ENCODE measurements at regions not wholly inside any gene's neighbourhood (a gene's known extent, or its start where the extent isn't known, plus 50 kb on each side); places are given as distances from the start of the nearest gene placed in this dataset.
"Not testable (repeated sequence)": the region's sequence is repeated elsewhere in the genome, so short reads cannot be mapped to it uniquely, and the experiment has no call there.

DNA sequence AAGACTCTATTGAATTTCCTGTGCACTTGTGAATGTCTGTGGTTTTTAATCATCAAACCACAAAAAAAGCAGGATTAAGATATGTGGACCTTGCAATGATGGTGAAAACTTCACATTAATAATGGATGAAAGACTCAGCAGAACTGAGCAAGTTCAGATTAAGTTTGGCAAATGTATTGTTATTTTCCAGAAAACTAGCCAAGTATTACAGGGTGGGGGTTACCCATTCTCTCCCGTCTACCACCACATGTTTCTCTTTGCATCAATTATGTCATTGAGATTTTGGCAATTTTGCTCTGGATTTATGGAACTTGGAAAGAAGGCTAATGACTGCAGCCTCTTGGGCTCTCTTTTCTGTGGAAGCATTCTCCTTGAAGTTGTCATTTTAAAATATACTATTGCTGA lies 577.1 kb downstream of the ANKRD50 start:
- no peak for DNase-seq

DNA sequence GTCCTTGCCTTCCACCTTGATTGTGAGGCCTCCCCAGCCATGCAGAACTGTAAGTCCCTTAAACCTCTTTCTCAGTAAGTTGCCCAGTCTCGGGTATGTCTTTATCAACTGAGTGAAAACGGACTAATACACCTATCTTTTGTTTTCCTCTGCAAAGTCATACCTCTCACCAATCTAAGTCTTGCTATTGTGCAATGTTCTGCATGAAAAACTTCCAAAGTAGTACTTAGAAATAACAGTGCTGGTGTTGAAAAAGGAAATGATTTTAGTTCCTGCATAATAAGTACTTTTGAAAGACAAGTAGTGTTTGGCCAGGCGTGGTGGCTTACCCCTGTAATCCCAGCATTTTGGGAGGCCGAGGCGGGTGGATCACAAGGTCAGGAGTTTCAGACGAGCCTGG lies 573.5 kb downstream of the ANKRD50 start:
- DNase-seq: no peak

DNA sequence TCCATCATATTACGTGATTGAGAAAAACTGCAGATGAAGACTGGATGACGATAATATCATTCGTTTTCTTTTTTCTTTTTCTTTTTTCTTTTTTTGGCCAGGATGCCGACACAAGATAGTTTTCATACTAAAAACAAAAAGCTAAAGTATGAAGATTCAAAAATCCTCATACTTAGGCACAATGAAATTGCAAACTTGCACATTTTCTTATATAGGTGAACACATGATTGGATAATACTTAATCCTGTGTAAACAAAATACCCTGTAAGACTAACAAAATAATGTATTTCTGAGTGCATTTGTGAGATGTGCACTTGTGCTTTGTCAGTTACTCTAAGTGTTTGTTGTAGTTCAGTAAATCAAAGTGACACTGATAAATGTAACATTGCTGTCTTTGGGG lies 568.9 kb downstream of the ANKRD50 start:
- no peak for DNase-seq

DNA sequence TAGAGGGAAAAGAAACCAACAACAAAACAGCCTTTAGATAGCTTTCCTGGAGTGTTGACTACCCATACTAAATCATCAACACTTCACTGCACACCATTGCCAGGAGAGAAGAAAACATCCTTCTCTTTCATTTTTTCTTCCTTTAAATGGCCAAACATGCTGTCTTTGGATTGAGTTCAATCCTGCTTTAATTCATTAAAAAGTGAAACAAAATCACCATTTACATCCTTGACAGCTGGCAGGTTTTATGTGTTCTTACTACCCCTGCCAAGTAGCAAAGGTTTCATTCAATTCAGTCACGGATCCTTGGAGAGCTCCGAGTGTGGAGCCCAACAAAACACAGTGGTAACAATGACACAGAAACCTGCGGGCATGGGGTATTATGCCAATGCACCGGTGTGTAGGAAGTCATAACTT lies 568.3 kb downstream of the ANKRD50 start:
- no peak for DNase-seq

DNA sequence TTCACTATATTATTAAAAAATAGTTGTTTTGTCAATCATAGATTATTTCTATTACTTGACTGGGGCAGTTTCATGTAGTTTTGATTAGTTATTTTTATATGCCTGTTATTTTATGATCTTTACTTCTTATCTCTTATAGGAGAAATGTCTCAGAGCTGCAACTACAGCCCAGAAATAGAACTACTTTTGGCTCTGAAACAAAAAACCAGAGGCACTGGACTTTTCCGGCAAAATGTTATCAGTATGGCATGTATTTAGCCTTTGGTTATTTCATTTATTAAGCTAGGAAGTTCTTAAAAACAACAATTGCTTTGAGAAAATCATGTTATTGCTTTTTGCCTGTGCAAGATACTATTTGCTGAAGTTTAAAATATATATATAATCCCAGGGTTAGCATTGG lies 566.5 kb downstream of the ANKRD50 start:
- no peak for DNase-seq

DNA sequence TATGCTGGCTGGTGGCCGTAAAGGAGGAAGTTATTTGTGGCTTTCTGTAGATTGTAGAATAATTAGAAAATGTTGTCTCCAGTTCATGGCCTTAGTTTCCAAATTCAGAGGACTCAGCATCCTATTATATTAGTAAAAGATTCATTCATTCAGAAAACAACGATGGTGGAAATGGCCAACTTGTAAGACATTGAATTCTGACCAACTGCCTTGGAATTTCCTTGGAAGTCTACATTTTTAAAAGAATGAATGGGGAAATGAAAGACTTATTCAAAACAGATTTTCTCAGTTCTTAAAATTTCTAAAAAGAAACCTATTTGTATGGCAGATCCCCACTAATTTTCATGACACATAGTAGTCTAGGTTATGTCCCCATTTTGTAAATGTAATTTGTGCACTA lies 561.5 kb downstream of the ANKRD50 start:
- no peak for DNase-seq

DNA sequence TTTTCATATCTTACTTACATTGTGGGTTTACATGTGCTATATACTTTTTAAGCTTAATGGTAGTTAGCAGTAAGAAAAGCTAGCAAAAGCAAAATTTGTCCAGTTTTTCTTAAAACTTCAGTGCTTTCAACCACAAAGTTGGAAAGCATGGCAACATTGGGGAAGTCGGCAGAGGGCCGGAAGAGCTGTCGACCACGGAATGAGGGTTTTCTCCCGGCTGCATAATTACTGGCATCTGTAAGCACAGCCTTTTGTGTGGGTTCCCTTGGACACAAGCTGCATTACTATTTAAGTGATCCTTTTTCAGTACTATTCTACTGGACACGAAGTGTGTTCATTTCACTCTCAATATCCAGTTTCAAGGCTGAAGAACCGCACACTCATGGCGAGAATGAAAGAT lies 560.4 kb downstream of the ANKRD50 start:
- no peak for DNase-seq

DNA sequence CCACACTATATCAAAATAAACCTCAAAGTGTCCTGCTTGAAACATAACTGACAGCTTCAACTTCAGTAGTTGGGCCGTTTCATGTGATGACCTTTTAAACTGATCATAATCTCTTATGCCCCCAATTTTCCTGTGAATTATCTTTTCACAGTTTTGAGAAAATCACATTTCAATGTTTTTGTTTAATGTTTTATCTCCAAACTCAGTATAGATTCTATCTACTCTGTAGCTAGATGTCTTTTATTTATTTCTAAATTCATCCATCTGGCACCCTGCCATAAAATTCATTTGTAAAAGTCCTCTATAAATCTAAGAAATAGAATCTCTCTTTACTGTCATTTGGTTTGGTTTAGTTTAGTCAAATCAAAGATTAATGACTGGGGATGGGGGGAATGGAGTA lies 557.3 kb downstream of the ANKRD50 start:
- no peak for DNase-seq

DNA sequence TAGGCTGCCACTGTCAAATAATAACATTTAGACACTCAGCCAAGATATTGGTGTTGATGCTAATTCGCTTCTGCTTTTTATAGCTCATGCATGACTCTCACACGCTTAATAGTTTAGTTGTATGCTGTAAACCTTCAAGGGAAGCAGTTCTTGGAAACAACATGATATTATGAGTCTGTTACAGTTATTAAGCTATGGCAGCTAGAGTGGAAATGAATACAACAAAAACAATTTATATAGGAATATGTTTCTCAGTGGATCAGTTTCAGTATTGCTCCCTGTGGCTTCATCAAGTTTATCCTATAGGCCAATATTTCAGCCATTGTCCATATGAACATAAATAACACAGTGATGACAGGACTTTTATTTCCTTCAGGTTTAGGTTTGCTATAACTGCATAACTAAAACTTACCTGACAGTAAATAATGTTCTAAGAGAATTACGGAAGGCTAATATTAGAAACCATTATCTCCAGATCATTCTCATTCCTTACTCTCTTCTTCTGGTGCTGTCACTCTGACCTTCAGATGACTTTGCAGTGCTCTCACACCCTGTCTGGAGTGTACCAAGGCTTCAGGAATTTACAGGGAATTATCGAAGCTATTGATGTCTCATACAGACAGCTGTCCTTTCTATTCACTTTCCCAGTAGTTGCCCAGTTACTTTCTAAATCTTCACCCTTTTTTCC lies 555.0 kb downstream of the ANKRD50 start:
- DNase-seq: no peak

DNA sequence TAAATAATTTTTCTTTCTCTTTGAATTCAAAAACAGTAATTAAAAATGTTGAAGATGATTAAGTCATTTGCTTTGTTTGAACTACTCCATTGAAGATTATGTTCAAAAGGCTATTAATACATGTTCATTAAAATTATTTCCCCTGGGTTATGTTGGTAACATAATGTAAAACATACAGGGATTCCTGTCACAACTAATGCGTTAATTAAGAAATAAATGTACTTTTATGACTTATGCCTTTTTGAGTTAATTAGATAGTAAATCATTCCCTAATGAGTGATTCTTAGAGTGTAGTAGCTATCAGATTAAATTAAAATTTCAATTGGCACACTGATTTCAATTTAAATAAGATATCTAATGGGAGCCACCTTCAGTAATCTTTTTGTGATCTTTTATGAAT lies 549.1 kb downstream of the ANKRD50 start:
- no peak for DNase-seq

DNA sequence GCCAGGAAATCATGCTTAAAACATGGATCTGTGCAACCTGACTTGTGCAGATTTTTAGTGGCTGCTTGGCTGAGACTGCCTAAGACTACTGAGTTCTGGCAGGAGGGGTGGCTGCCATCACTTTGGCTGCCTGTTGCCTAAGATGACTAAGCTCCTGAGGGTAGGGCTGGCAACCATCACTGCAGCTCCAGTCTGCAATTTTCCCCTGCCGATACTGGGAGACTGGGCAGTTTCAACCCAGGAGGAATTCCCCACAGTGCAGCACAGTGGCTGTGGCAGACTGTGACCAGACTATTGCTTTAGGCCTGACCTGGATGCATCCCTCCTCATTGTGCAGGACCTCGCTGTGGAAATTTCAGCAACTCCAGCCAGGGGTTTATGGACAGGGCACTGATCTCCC lies 544.9 kb downstream of the ANKRD50 start:
- no peak for DNase-seq

DNA sequence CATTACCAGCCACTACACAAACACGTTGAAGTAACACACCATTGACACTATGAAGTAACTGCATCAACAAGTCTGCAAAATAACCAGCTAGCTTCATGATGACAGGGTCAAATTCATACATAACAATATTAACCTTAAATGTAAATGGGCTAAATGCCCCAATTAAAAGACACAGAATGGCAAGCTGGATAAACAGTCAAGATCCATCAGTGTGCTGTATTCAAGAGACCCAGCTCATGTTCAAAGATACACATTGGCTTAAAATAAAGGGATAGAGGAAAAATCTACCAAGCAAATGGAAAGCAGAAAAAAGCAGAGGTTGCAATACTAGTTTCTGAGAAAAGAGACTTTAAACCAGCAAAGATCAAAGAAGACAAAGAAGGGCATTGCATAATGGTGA lies 543.0 kb downstream of the ANKRD50 start:
- not testable (repeated sequence) for DNase-seq

DNA sequence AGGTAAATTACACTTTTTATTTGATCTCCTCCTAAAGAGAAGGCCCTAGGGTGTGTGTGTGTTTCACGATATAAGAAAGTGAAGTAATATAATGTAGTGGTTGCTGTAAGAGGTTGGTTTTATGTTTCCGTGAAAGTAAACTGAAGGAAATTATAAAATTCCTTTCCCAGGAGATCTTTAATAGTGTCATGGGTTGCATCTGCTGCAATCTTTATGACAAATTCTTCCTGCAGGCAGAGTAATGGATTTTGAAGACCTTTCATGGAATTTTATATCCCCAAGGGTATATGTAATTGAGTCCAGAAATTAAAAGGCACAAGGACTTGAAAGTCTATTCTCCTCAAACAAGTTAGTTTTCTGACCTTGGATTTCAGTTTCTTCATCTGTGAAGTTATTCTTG lies 538.6 kb downstream of the ANKRD50 start:
- no peak for DNase-seq

DNA sequence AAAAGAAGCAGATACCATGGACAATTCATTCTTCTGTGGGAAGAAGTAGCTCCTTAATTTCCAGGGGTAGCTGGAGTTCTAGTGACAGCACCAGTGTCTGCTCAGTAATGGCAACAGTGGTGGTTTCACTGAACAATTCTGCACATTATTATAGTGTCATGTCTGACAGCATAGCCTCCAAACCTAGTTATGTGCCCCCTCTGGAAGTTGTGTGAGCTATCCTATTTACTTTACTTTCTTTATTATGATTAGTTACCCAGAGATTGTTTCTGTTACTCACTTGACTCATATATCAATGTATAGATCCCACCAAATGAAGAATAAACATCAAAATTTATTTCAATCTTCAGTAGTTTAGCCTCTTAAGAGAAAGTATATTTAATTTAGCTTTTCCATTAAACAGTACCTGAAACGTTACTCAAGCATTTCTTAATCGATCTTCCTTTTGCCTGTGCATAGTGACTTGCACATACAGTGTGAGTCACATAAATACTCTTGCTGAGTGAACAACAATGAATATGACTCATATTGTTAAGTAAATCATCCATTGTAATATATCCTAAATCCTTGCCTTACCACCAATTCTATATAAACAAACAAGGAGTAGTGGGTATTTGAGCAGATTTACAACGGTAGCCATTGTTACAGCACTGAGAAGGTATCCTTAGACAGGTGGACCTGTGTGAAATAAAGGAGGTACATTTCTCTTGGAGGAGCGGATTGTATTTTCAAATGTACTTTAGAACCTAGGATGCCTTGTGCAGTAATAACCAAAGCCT lies 534.7 kb downstream of the ANKRD50 start:
- no peak for DNase-seq

DNA sequence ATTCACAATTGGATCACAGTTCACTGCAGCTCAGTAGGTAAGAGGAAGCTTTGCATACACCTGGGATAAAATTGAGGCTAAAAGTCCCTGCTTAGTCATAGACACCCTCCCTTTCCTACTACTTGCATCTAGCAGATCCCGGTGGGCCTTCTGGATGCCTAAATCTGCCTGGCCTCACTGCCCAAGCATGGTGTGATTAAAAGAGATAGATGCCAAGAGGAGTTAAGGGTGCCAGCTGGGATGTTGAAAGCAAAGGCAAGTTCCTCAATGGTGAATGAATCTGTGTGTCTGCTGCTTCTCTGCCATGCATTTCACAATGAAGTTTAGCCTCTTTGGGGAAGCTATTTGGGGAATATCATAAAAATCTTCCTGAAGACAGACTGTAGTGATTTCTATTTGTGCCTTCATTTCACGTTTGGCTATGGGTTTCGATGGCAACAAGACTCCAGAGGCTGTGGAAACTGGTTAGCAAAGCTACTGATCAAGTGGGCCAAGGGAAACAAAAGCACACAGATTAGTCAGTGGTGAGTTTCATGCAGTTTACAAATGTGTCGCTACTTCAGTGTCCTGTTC lies 534.0 kb downstream of the ANKRD50 start:
- no peak for DNase-seq

DNA sequence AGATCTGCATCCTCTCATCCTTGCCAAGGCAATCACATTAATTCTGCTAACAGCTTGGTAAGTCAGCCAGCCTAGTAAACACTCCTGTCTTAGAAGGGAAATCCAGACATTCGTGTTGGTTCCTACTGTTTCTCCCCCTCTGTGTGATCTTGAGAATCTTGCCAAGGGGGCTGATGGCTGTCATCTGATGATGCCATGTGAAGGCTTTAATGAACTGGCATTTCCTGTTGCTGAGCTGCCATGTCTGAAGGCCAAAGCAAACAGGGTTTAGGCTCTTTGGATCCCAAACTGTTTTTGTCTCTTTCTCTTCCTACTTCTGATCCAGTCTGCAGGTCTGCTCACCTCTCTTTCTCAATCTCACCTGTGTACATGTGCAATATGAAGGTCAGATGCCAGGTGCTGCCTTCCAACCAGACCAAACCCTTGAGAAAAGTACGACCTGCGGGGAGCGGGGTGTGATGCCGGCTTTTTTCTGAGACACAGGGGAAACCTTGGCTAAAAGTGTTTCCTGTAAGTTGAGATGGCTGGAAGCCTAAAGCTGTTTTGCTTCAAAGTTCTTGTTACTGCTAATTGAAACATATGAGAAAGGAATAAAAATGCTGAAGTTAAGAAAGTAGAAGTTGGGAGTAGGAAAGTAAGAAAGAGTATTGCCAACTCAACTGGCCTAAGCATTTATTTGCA lies 532.9 kb downstream of the ANKRD50 start:
- DNase-seq: no peak

DNA sequence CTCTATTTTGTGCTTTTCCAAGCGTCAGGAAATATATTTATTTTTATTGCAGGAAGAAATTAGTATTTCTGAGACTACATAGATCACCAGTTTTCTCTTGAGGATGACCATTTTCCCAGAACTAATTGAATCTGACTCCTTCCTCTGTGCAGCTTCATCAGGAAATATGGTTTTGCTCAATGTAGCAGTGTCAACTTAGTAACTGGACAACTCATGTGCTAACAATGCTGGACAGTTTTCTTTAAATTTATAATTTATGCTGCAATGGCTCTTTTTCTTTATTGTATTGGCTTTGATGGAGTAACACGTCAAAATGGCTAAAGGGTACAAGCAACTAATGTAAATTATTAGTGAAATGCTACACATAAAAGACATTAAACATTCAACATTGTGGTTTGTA lies 531.5 kb downstream of the ANKRD50 start:
- no peak for DNase-seq

DNA sequence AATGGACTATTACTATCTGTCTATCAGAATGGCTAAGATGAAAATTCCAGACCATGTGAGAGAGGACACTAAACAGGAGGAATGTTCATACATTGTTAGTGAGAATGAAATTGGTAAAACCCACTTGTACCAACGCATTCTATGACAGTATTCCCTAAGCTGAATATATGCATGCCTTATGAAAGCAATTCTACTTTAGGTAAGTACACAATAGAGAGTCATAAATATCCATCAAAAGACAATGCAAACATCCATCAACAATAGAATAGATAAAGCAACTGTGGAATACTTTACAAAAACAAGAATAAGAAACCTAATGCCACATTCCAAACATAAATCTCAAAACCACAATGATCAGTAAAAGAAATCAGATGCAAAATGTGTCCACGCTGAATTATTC lies 529.3 kb downstream of the ANKRD50 start:
- no peak for DNase-seq

DNA sequence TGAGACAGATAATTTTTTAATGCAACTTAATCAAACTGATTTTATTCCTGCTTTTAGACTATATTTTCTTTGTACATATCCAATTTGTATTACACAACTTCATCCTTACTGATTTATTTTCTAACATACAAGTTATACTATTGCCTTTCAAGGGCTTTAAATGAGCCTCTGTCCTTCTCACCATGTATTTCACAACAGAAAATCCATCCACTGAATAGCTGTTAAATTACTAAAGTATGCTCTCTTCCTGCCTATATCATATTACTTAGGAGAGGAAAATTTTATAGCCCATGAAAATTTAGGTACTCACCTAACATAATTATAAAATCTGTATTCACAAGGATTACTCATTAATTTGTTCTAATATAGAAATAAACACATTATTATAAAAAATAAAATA lies 528.6 kb downstream of the ANKRD50 start:
- DNase-seq: no peak

DNA sequence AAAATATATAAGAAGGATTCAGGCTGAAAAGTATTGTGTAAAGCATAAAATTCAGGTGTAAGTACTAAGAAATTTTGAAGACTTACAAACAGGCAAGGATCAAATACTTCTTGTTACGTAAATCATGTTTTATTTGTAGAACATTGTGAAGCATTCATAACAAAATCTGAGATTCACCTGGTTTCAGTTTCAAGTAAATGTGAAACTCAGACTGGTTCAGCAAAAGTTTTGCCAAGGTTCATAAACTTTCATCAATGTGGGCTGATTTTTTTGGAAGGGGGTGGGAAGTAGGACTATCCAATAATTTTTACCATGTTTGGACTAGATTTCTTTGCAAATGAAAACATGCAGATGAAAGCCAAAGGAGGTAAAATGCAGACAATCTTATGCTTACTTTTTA lies 527.7 kb downstream of the ANKRD50 start:
- DNase-seq: no peak

DNA sequence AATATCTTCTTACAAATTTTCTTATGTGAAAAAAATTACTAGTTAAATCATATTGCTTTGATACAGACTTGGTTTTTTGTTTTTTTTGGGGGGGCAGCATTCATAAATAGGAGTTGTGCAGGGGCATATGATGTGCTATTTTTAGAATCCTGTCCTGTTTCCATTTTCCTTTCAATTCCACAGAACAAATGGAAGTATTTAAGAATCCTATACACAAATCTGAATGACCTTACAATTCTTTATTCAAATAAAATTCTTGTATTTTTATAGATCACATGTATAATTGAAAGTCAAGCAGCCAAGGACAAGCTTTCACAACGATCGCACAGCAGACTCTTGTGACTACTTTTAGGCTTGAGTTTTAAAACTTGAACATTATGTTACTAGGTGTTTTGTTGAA lies 523.9 kb downstream of the ANKRD50 start:
- no peak for DNase-seq

DNA sequence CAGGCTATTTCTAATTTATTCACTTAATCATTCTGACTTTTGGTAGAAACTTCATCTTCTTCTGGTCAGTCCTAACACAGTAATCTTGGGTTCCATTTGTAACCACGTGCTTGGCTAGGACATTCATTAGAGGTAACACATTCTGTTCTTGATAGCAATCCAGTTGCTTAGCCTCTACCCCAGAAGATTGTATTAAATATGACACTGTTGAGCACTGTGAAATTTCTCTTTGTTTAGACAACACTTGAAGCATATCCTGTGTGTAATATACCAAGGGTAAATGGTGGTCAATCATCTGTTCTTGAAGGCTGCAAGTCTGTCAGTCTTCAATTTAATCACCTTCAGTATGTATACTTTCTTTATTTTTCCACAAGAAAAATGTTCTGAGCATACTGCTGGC lies 523.0 kb downstream of the ANKRD50 start:
- no peak for DNase-seq

DNA sequence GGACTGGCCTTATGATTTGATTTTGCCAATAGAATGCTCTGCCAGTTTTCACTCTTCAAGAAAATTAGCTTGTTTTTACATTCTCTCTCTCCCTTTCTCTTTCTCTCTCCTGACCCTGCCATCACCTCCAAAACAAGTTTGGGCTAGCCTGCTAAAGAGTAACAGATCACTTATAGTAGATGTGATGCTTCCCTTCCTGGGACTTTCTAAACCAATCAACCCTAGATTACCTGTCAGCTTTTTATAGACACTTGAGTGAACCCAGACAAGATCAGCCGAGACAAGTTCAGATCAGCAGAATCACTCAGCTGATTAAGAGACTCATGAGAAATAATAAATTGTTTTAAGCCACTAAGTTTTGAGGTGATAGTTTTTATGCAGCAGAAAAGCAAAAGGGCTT lies 521.2 kb downstream of the ANKRD50 start:
- no peak for DNase-seq

DNA sequence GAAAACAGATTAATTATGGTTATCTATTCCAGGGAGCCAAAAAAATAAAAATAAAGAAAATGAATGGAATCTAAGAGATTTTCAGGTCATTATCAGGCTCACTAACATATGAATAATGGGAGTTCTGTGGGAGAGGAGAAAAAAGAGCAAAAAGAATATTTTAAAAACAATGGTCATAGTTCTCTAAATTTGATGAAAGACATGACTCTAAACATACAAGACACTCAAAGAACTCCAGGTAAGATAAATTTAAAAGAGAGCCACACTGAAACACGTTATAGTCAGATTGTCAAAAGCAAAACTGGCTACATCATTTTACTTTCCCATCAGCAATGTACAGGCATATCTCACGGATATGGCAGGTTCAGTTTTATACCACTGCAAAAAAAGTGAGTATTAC lies 520.0 kb downstream of the ANKRD50 start:
- DNase-seq: no peak

Measured in CD4-positive, alpha-beta T cell treated with Interleukin-4 for 1 hour (primary cell).